Cardiac muscle cell (in vitro differentiated cells and primary cell): ENCODE measurements at regions not wholly inside any gene's neighbourhood (a gene's known extent, or its start where the extent isn't known, plus 50 kb on each side); places are given as distances from the start of the nearest gene placed in this dataset.

Experiments
- DNase-seq, 2 donors: peaks; one replicate each; pipeline versions ENCODE4 v3.0.0 to v3.0.0-alpha.2; 2010 to 2017; ENCODE audit warnings: low read depth in 1 of 2, low spot score in 1 of 2
- H3K27ac ChIP-seq: fragments of 200-600 bp; sonication (generic); 2 replicates; pipeline ENCODE4 v1.5.1; 2016
- H3K27me3 ChIP-seq: fragments of 200-600 bp; sonication (generic); 2 replicates; pipeline ENCODE4 v1.6.0; 2016; ENCODE audit warnings: control low read depth
- H3K36me3 ChIP-seq: fragments of 200-600 bp; sonication (generic); 2 replicates; pipeline ENCODE4 v1.5.1; 2016; ENCODE audit warnings: control low read depth
- H3K4me1 ChIP-seq: fragments of 200-600 bp; sonication (generic); 2 replicates; pipeline ENCODE4 v1.8.1; 2017; ENCODE audit warnings: low read depth, mild to moderate bottlenecking, mixed run types
- H3K4me3 ChIP-seq: fragments of 200-600 bp; sonication (generic); 2 replicates; pipeline ENCODE4 v1.5.1; 2016; ENCODE audit warnings: mild to moderate bottlenecking
- H3K9me3 ChIP-seq: fragments of 200-600 bp; sonication (generic); 2 replicates; pipeline ENCODE4 v1.5.1; 2017; ENCODE audit warnings: low read depth, mild to moderate bottlenecking, control low read depth
- CTCF ChIP-seq: IDR thresholded peaks from 2 replicates; pipeline ENCODE4 v1.5.1; 2012; ENCODE audit warnings: low read depth, mild to moderate bottlenecking, low read length

DNA sequence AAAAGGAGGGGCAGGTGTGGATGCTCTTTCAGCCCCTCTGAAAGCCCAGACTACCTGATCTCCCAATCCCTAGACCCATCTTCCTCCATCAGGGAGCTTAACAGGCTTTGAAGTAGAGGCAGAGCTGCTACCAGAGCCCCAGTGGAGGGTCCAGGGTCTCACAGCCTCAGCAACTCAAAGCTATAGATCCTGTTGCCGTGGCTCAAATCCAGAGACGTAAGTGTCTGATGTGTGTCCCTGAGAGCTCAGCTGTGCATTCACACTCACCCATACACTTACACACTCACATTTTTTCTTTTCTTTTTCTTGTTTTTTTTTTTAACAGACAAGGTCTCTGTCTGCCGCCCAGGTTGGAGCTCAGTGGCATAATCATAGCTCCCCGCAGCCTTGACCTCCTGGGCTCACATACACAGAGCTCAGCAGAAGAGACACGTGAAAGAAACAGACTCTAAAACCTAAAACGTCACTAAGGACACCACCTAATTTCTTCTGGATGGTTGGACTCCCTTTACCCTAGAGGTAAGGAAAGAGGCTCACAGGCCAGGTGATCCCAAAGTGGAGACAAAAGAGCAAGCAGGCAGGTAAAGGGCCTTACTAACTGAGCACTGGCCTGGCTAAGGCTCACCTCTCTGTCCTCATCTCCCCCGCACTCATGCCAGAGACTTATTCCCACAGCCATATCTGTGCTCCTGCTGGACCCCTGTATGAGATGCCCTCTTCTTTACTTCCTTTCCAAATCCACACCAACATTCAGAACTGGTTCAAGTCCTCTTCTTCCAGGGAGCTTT is 80.7 kb downstream of the SCN11A start:
- Histone ChIP-seq H3K9me3 (no peaks in the 10 kb centered on the region), H3K36me3 (no peaks in the 10 kb centered on the region), H3K4me1 (no peaks in the 10 kb centered on the region), H3K4me3 (no peak overlapping the region), H3K27ac (no peak overlapping the region), H3K27me3 (no peaks in the 10 kb centered on the region)
- DNase-seq: no peak
- no peak for TF ChIP-seq CTCF

DNA sequence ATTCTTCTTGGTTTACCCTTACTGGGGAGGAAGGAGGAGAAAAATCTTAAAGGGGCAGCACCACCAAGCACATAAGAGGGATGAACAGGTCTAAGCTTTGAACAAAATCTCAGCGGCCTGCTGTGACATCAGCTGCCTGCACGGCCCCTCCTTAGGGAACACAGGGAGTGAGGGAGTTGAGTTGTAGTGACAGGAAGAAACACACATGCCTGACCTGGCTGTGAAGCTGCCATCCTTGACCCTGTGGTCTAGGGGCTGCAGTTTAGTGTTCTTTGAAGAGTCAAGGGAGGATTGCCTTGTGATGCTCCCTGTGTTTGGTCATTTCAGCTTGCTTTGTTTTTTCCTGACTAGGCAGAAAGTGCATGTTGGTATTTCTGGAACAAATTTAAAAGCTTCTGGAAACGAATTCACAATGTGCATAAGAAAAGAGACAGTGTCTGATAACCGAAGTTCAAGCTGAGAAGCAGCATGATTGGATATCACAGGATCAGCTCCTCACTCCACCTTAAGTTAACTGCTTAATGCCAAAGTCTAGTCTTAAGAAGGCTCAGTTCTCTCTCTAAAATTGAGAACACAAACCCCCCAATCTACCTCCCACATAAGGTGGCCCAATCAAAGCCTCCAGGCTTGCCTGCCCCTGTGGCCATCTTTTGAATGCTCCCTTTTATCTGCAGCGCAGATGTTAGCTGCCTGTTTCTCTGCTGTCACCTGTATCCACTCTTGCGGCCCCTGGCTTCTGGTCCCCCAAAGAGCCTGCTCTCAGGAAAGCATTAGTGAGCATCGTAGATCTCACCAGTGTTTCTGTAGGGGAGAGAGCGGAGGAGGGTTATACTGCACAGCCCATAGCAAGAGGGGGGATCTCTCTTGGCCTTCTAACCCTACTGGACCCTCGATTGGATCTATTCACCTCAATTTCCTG is 82.2 kb downstream of the SCN11A start:
- Histone ChIP-seq H3K4me3 (no peak overlapping the region), H3K9me3 (no peaks in the 10 kb centered on the region), H3K27me3 (no peaks in the 10 kb centered on the region), H3K27ac (no peak overlapping the region), H3K36me3 (no peaks in the 10 kb centered on the region), H3K4me1 (no peaks in the 10 kb centered on the region)
- DNase-seq: no peak
- TF ChIP-seq CTCF: no peak

GRCh38 chr3:38968891-38969290 is 82.9 kb downstream of the SCN11A start:
- no peak for DNase-seq
- Histone ChIP-seq H3K9me3 (no peaks in the 10 kb centered on the region), H3K27ac (no peak overlapping the region), H3K27me3 (no peaks in the 10 kb centered on the region), H3K4me1 (no peaks in the 10 kb centered on the region), H3K36me3 (no peaks in the 10 kb centered on the region), H3K4me3 (no peak overlapping the region)
- TF ChIP-seq CTCF: no peak

GRCh38 chr3:38968403-38968802 is 83.3 kb downstream of the SCN11A start:
- H3K27ac ChIP-seq: no peak overlapping the region
- H3K9me3 ChIP-seq: no peaks in the 10 kb centered on the region
- DNase-seq: no peak
- H3K4me1 ChIP-seq: no peaks in the 10 kb centered on the region
- H3K36me3 ChIP-seq: no peaks in the 10 kb centered on the region
- TF ChIP-seq CTCF: no peak
- H3K27me3 ChIP-seq: no peaks in the 10 kb centered on the region
- H3K4me3 ChIP-seq: no peak overlapping the region

- no peaks in the 10 kb centered on the region for H3K4me1 ChIP-seq
- no peak for DNase-seq
- no peaks in the 10 kb centered on the region for H3K36me3 ChIP-seq
- no peaks in the 10 kb centered on the region for H3K27me3 ChIP-seq
- no peak overlapping the region for H3K27ac ChIP-seq
- H3K9me3 ChIP-seq: no peaks in the 10 kb centered on the region
- H3K4me3 ChIP-seq: no peak overlapping the region
- no peak for TF ChIP-seq CTCF
These were observed 84.1 kb downstream of the SCN11A start for GRCh38 chr3:38967693-38967989.
